Brain microvascular endothelial cell (primary cell): ENCODE measurements at regions not wholly inside any gene's neighbourhood (a gene's known extent, or its start where the extent isn't known, plus 50 kb on each side); places are given as distances from the start of the nearest gene placed in this dataset.
"Not testable (repeated sequence)": the region's sequence is repeated elsewhere in the genome, so short reads cannot be mapped to it uniquely, and the experiment has no call there.

Source experiments
- DNase-seq: peaks from one replicate; pipeline ENCODE4 v3.0.0-alpha.2; 2020
- H3K27ac ChIP-seq: fragments of 250-450 bp; sonication (Bioruptor Pico); 2 replicates; pipeline ENCODE4 v1.5.1; 2020; ENCODE audit warnings: mild to moderate bottlenecking, moderate library complexity
- H3K27me3 ChIP-seq: fragments of 250-450 bp; sonication (Bioruptor Pico); replicated peaks from 2 replicates; pipeline ENCODE4 v1.5.1; 2020; ENCODE audit warnings: mild to moderate bottlenecking
- H3K36me3 ChIP-seq: fragments of 250-450 bp; sonication (Bioruptor Pico); replicated peaks from 2 replicates; pipeline ENCODE4 v1.5.1; 2020; ENCODE audit warnings: mild to moderate bottlenecking
- H3K4me3 ChIP-seq: 2 replicates; pipeline ENCODE4 v1.5.1; 2011; ENCODE audit warnings: low read depth, mild to moderate bottlenecking, control low read depth, low read length, moderate library complexity
- CTCF ChIP-seq: IDR thresholded peaks from 2 replicates; pipeline ENCODE4 v1.5.1; 2011; ENCODE audit warnings: low read depth, mild to moderate bottlenecking, moderate library complexity, low read length, control low read depth, inconsistent platforms; ENCODE audit errors: missing control alignments
- in situ Hi-C: cut with HindIII; loops from 2 replicates; pipeline ENCODE4 v1.10.0; 2017; ENCODE audit warnings: low sequenced_read_pairs, low pct_ligation_motif_present

GRCh38 chr15:96199111-96199510 is 131.4 kb upstream of the NR2F2 start:
- TF ChIP-seq CTCF = no peak
- Histone ChIP-seq H3K27me3 (no peaks in the 10 kb centered on the region), H3K4me3 (no peak overlapping the region), H3K36me3 (no peaks in the 10 kb centered on the region), H3K27ac (no peak overlapping the region)
- no peak for DNase-seq
- in situ Hi-C loops = no loop called here

- DNase-seq = no peak
- Histone ChIP-seq H3K4me3 (no peak overlapping the region), H3K36me3 (no peaks in the 10 kb centered on the region), H3K27me3 (no peaks in the 10 kb centered on the region), H3K27ac (no peak overlapping the region)
- in situ Hi-C loops = no loop called here
- no peak for TF ChIP-seq CTCF
Measured at GRCh38 chr15:96200357-96200967, 130.0 kb upstream of the NR2F2 start.

- Histone ChIP-seq H3K4me3 (no peak overlapping the region), H3K27ac (no peak overlapping the region), H3K36me3 (no peaks in the 10 kb centered on the region), H3K27me3 (no peaks in the 10 kb centered on the region)
- in situ Hi-C loops = no loop called here
- no peak for TF ChIP-seq CTCF
- no peak for DNase-seq
Measured at GRCh38 chr15:96201696-96202095, 128.8 kb upstream of the NR2F2 start.

- DNase-seq, H3K27me3 ChIP-seq, in situ Hi-C loops, H3K36me3 ChIP-seq, H3K4me3 ChIP-seq, H3K27ac ChIP-seq: not testable (repeated sequence)
Measured at GRCh38 chr15:96205588-96205987, 124.9 kb upstream of the NR2F2 start.

- in situ Hi-C loops = no loop called here
- no peak for TF ChIP-seq CTCF
- H3K27me3 ChIP-seq = no peaks in the 10 kb centered on the region
- DNase-seq = peak; percentile 4
- no peak overlapping the region for H3K27ac ChIP-seq
- no peaks in the 10 kb centered on the region for H3K36me3 ChIP-seq
- no peak overlapping the region for H3K4me3 ChIP-seq
Measured at GRCh38 chr15:96207377-96208006, 123.0 kb upstream of the NR2F2 start.

GRCh38 chr15:96209285-96209735 is 121.2 kb upstream of the NR2F2 start:
- Histone ChIP-seq H3K36me3 (no peaks in the 10 kb centered on the region), H3K27ac (no peak overlapping the region), H3K27me3 (no peaks in the 10 kb centered on the region), H3K4me3 (no peak overlapping the region)
- in situ Hi-C loops = no loop called here
- TF ChIP-seq CTCF = no peak
- no peak for DNase-seq
